MG63 (cell line): ENCODE measurements at regions not wholly inside any gene's neighbourhood (a gene's known extent, or its start where the extent isn't known, plus 50 kb on each side); places are given as distances from the start of the nearest gene placed in this dataset.

ENCODE experiments used
- DNase-seq: peaks from one replicate; pipeline ENCODE4 v3.0.0-alpha.2; 2020
- H3K27me3 ChIP-seq: fragments of 250-450 bp; sonication (Bioruptor Pico); 2 replicates; pipeline ENCODE4 v1.5.1; 2020; ENCODE audit warnings: mild to moderate bottlenecking, moderate library complexity
- H3K36me3 ChIP-seq: fragments of 250-450 bp; sonication (Bioruptor Pico); 2 replicates; pipeline ENCODE4 v1.5.1; 2020; ENCODE audit warnings: mild to moderate bottlenecking, moderate library complexity
- H3K4me3 ChIP-seq: fragments of 250-450 bp; sonication (Bioruptor Pico); 2 replicates; pipeline ENCODE4 v1.5.1; 2020; ENCODE audit warnings: mild to moderate bottlenecking, moderate library complexity
- H3K9me3 ChIP-seq: fragments of 250-450 bp; sonication (Bioruptor Pico); 2 replicates; pipeline ENCODE4 v1.5.1; 2020; ENCODE audit warnings: mild to moderate bottlenecking, moderate library complexity

GRCh38 chr6:56407883-56408410 lies 160.6 kb upstream of the COL21A1 start:
- H3K9me3 ChIP-seq = no peaks in the 10 kb centered on the region

GRCh38 chr6:56406276-56407269 lies 159.2 kb upstream of the COL21A1 start:
- no peak for DNase-seq
- Histone ChIP-seq H3K4me3 (no peak overlapping the region), H3K27me3 (no peaks in the 10 kb centered on the region), H3K9me3 (0 out of 2 replicates have a peak, but pooled peaks cover under 1% of the 10 kb centered on the region), H3K36me3 (no peaks in the 10 kb centered on the region)

More at GRCh38 chr6:56407883-56408410, 160.6 kb upstream of the COL21A1 start:
- DNase-seq = no peak
- Histone ChIP-seq H3K36me3 (no peaks in the 10 kb centered on the region), H3K4me3 (no peak overlapping the region), H3K27me3 (no peaks in the 10 kb centered on the region)

GRCh38 chr6:56404599-56404998 lies 157.2 kb upstream of the COL21A1 start:
- no peak overlapping the region for H3K4me3 ChIP-seq
- 0 out of 2 replicates have a peak, but pooled peaks cover 2% of the 10 kb centered on the region for H3K9me3 ChIP-seq
- DNase-seq = no peak
- no peaks in the 10 kb centered on the region for H3K27me3 ChIP-seq
- no peaks in the 10 kb centered on the region for H3K36me3 ChIP-seq

GRCh38 chr6:56403745-56404144 lies 156.4 kb upstream of the COL21A1 start:
- Histone ChIP-seq H3K36me3 (no peaks in the 10 kb centered on the region), H3K9me3 (0 out of 2 replicates have a peak, but pooled peaks cover 2% of the 10 kb centered on the region), H3K4me3 (no peak overlapping the region), H3K27me3 (no peaks in the 10 kb centered on the region)
- DNase-seq = no peak

DNA sequence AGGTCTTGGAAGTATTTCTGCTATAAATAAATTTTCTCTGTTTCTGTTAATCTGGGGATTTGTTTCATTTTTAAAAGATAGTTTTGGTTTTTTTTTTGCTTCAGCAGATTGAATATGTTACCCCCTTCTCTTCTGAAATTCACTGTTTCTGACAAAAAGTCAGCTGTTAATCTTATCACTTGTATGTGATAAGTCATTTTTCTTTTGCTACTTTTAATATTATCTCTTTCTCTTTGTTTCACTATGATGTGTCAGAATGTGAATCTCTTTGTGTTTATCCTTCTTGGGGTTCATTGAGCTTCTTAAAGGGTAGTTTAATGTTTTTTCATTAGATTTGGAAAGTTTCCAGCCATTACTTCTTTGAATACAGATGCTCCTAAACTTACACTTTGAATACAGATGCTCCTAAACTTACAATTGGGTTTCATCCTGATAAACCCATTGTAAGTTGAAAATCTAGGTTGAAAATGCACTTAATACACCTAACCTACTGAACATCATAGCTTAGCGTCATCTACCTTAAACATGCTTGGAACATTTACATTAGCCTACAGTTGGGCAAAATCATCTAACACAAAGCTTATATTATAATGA lies 154.2 kb upstream of the COL21A1 start:
- H3K27me3 ChIP-seq = no peaks in the 10 kb centered on the region
- no peaks in the 10 kb centered on the region for H3K36me3 ChIP-seq
- H3K9me3 ChIP-seq = 0 out of 2 replicates have a peak, but pooled peaks cover 2% of the 10 kb centered on the region
- no peak overlapping the region for H3K4me3 ChIP-seq
- no peak for DNase-seq

DNA sequence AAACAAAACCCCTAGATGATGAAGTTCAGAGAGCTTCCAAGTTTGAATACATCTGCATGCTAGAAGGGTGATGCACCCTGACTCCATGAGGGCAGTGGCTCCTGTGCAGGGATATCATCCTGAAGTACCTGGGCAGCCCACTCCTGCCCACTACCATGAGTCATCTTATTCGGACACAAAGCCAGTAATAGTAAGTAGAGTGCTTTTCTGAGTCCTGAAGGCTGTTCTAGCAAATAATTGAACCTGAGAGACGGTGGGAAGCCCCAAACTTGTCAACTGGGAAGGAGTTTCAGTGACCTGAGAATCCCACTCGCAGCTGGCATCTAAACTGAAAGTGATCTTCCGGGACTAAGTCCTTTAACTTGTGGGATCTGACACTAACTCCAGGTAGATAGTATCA lies 152.9 kb upstream of the COL21A1 start:
- DNase-seq = no peak

GRCh38 chr6:56399672-56400263 lies 152.4 kb upstream of the COL21A1 start:
- H3K36me3 ChIP-seq = no peaks in the 10 kb centered on the region
- H3K27me3 ChIP-seq = no peaks in the 10 kb centered on the region
- 0 out of 2 replicates have a peak, but pooled peaks cover 2% of the 10 kb centered on the region for H3K9me3 ChIP-seq
- DNase-seq = no peak
- H3K4me3 ChIP-seq = no peak overlapping the region

More for the DNA sequence above, 152.9 kb upstream of the COL21A1 start:
- Histone ChIP-seq H3K27me3 (no peaks in the 10 kb centered on the region), H3K36me3 (no peaks in the 10 kb centered on the region), H3K9me3 (0 out of 2 replicates have a peak, but pooled peaks cover 2% of the 10 kb centered on the region), H3K4me3 (no peak overlapping the region)

GRCh38 chr6:56399250-56399671 lies 151.9 kb upstream of the COL21A1 start:
- Histone ChIP-seq H3K27me3 (no peaks in the 10 kb centered on the region), H3K4me3 (no peak overlapping the region), H3K36me3 (no peaks in the 10 kb centered on the region), H3K9me3 (0 out of 2 replicates have a peak, but pooled peaks cover 2% of the 10 kb centered on the region)
- DNase-seq = peak; percentile 11

GRCh38 chr6:56396435-56396834 lies 149.1 kb upstream of the COL21A1 start:
- Histone ChIP-seq H3K9me3 (no peaks in the 10 kb centered on the region), H3K27me3 (no peaks in the 10 kb centered on the region), H3K36me3 (no peaks in the 10 kb centered on the region), H3K4me3 (no peak overlapping the region)
- DNase-seq = no peak

DNA sequence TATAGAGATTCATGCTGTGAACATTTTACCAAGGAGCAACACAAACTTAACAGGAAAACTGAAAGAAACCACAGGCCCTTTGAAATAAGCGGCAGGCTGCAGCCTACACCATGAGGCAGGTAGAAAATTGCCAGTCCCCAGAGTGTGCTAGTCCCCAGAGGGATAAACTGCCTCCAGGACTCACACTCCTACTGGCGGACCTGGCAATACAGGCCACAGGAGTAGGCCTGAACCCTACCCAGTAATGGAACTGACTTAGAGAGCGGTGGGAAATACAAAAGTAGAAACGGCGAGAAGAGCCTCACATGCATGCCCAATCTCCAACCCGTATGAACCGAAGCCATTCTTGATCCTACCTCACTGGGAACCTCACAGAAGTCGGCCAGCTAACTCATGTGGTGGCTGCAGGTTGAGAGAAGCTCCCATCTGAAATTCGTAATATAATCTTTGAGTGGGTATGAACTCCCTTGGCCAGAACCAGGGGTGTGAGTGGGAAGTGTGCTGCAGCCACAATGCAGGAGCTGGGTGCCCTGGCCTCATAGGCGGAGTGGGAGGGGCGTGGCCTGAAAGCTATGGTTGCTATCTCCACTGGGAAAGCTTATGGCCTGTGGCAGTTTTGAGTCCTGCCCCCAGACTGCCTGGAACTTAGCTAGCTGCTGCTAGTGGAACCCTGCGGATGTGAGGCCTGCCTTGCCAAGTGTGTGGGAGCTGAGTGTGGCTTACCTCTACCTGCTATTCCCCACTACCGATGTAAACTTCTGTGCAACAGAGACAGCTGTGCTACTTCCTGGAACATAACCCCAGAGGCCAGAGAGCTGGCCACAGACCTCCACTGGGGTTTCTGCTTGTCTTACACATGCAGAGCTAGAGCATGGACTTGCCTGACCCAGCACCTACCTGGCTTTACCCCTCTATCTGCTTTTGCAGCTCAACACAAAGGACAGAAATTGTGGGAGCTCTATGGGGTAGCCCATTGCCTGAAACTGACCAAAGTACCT lies 146.5 kb upstream of the COL21A1 start:
- no peak overlapping the region for H3K4me3 ChIP-seq
- H3K27me3 ChIP-seq = no peaks in the 10 kb centered on the region
- no peaks in the 10 kb centered on the region for H3K9me3 ChIP-seq
- H3K36me3 ChIP-seq = no peaks in the 10 kb centered on the region
- DNase-seq = no peak

DNA sequence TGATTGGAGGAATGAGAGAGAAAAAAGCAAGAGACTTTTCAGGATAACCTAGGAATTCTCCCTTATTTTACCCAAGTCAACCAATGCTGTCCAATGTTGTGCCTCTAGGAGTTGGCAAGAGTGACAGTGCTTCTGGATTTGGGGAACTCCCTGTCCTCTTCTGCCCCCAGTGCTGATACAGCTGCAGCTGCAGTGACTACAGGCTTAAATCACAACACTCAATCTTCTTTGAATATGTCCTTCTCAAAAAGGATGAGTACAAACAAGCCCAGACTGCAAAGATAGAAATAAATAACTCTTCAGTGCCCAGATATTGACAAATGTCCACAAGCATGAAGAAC lies 141.0 kb upstream of the COL21A1 start:
- Histone ChIP-seq H3K4me3 (no peak overlapping the region), H3K9me3 (no peaks in the 10 kb centered on the region), H3K36me3 (no peaks in the 10 kb centered on the region), H3K27me3 (no peaks in the 10 kb centered on the region)
- no peak for DNase-seq

GRCh38 chr6:56387621-56388414 lies 140.4 kb upstream of the COL21A1 start:
- H3K36me3 ChIP-seq = no peaks in the 10 kb centered on the region
- no peak for DNase-seq

GRCh38 chr6:56386717-56387116 lies 139.3 kb upstream of the COL21A1 start:
- H3K27me3 ChIP-seq = no peaks in the 10 kb centered on the region
- H3K4me3 ChIP-seq = no peak overlapping the region
- DNase-seq = no peak
- H3K9me3 ChIP-seq = no peaks in the 10 kb centered on the region
- H3K36me3 ChIP-seq = no peaks in the 10 kb centered on the region

More at GRCh38 chr6:56387621-56388414, 140.4 kb upstream of the COL21A1 start:
- no peaks in the 10 kb centered on the region for H3K9me3 ChIP-seq
- no peak overlapping the region for H3K4me3 ChIP-seq
- no peaks in the 10 kb centered on the region for H3K27me3 ChIP-seq

GRCh38 chr6:56385981-56386593 lies 138.7 kb upstream of the COL21A1 start:
- DNase-seq = no peak
- Histone ChIP-seq H3K36me3 (no peaks in the 10 kb centered on the region), H3K4me3 (no peak overlapping the region), H3K9me3 (no peaks in the 10 kb centered on the region), H3K27me3 (no peaks in the 10 kb centered on the region)

DNA sequence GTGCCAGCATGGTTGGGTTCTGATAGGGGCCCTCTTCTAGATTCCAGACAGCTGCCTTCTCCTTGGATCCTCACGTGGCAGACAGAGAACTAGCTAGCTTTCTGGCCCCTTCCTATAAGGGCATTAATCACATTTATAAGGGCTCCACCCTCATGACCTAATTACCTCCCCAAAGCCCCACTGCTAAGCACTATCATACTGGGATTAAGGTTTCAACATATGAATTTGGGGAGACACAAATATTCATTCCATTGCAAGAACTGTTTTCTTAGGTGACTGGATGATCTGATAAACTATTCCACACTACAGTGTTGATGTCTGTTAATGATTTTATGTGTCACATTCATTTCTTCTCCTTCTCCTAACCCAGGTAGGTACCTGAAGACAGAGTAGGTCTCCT lies 135.8 kb upstream of the COL21A1 start:
- H3K4me3 ChIP-seq = no peak overlapping the region
- H3K27me3 ChIP-seq = no peaks in the 10 kb centered on the region
- DNase-seq = no peak
- H3K9me3 ChIP-seq = no peaks in the 10 kb centered on the region
- no peaks in the 10 kb centered on the region for H3K36me3 ChIP-seq
